NT2/D1 (cell line): ENCODE measurements at regions not wholly inside any gene's neighbourhood (a gene's known extent, or its start where the extent isn't known, plus 50 kb on each side); places are given as distances from the start of the nearest gene placed in this dataset.

Source experiments
- DNase-seq: peaks from one replicate; pipeline ENCODE4 v3.0.0-alpha.2; 2011; ENCODE audit warnings: low read depth, low spot score
- H3K27me3 ChIP-seq: 2 replicates; pipeline ENCODE4 v1.6.0; 2011; ENCODE audit warnings: mild to moderate bottlenecking; ENCODE audit not compliant: insufficient read length, insufficient read depth
- H3K36me3 ChIP-seq: 2 replicates; pipeline ENCODE4 v1.6.1; 2011; ENCODE audit warnings: mild to moderate bottlenecking, low read length, mixed read lengths; ENCODE audit not compliant: insufficient read depth, insufficient read length
- H3K4me1 ChIP-seq: 2 replicates; pipeline ENCODE4 v1.5.1; 2011; ENCODE audit not compliant: insufficient read depth, insufficient read length
- H3K4me3 ChIP-seq: 2 replicates; pipeline ENCODE4 v1.5.1; 2011; ENCODE audit warnings: low read depth; ENCODE audit not compliant: insufficient read length
- H3K9ac ChIP-seq: 2 replicates; pipeline ENCODE4 v1.6.0; 2011; ENCODE audit warnings: low read depth; ENCODE audit not compliant: insufficient read length
- H3K9me3 ChIP-seq: 2 replicates; pipeline ENCODE4 v1.5.1; 2011; ENCODE audit warnings: mild to moderate bottlenecking, low read length; ENCODE audit not compliant: insufficient read depth
- SUZ12 ChIP-seq: IDR thresholded peaks from 2 replicates; pipeline ENCODE4 v1.6.1; 2011; ENCODE audit not compliant: insufficient read length, insufficient read depth; ENCODE audit errors: extremely low read depth
- YY1 ChIP-seq: IDR thresholded peaks from 2 replicates; pipeline ENCODE4 v1.6.1; 2011; ENCODE audit not compliant: insufficient read length, insufficient read depth
- ZNF274 ChIP-seq: IDR thresholded peaks from 2 replicates; pipeline ENCODE4 v1.6.1; 2011; ENCODE audit warnings: mild to moderate bottlenecking, low read depth, low read length

DNA sequence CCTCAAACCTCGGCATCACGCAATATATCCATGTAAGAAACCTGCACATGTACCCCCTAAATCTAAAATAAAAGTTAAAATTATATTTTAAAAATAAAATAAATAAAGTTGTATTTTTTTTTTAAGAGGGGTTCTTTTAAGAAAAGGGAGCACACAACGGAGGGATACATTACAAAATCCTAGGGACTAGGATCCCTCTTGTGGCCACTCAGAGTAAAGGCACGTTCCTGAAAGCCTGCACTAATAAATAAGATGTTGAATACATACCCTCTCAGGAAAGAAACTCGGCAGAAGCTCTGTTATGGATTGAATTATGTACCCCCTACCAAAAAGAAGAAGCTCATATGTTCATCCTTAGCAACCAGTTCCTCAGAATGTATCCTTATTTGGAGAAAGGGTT, 50.9 kb upstream of the PRDX4 start:
- DNase-seq = peak; percentile 11
- TF ChIP-seq SUZ12 = no peak
- no peak for TF ChIP-seq YY1
- no peak for TF ChIP-seq ZNF274

More for the DNA sequence above, 50.9 kb upstream of the PRDX4 start:
- no peaks in the 10 kb centered on the region; the same call in 1 of the 2 replicates for H3K9me3 ChIP-seq
- no peaks in the 10 kb centered on the region for H3K36me3 ChIP-seq
- no peak overlapping the region for H3K9ac ChIP-seq
- no peak overlapping the region for H3K4me3 ChIP-seq
- H3K27me3 ChIP-seq = no peaks in the 10 kb centered on the region
- H3K4me1 ChIP-seq = no peaks in the 10 kb centered on the region
